Neutrophil (primary cell): ENCODE measurements at regions not wholly inside any gene's neighbourhood (a gene's known extent, or its start where the extent isn't known, plus 50 kb on each side); places are given as distances from the start of the nearest gene placed in this dataset.

Experiments used
- H3K27ac ChIP-seq: fragments of 200-600 bp; sonication (generic); 2 replicates; pipeline ENCODE4 v1.5.1; 2016; ENCODE audit warnings: mild to moderate bottlenecking, moderate library complexity
- H3K27me3 ChIP-seq: fragments of 200-600 bp; sonication (generic); 2 replicates; pipeline ENCODE4 v1.6.0; 2016; ENCODE audit warnings: mild to moderate bottlenecking
- H3K36me3 ChIP-seq: fragments of 200-600 bp; sonication (generic); 2 replicates; pipeline ENCODE4 v1.5.1; 2017
- H3K4me1 ChIP-seq, 2 experiments: fragments of 200-600 bp in 1 of 2; sonication (generic) in 1 of 2; 1 replicate in 1 of 2; 2 replicates in 1 of 2; pipeline versions ENCODE4 v1.5.1 to v1.6.1; 2013 to 2016; ENCODE audit warnings: low read depth in 1 of 2, low read length in 1 of 2, mild to moderate bottlenecking in 1 of 2, moderate library complexity in 1 of 2; ENCODE audit not compliant: control insufficient read depth in 1 of 2, insufficient read depth in 1 of 2
- H3K4me3 ChIP-seq, 2 experiments: fragments of 200-600 bp in 1 of 2; sonication (generic) in 1 of 2; 1 replicate in 1 of 2; 2 replicates in 1 of 2; pipeline ENCODE4 v1.5.1; 2013 to 2016; ENCODE audit warnings: low read depth in 1 of 2, low read length in 1 of 2, mild to moderate bottlenecking in 1 of 2, moderate library complexity in 1 of 2
- H3K9me3 ChIP-seq: fragments of 200-600 bp; sonication (generic); 2 replicates; pipeline ENCODE4 v1.5.1; 2016
- CTCF ChIP-seq: fragments of 200-600 bp; sonication (generic); IDR thresholded peaks from 2 replicates; pipeline ENCODE4 v1.5.1; 2016; ENCODE audit warnings: antibody characterized with exemption

GRCh38 chr1:36643371-36644270 lies 160.9 kb upstream of the CSF3R start:
- Histone ChIP-seq H3K27ac (no peak overlapping the region), H3K4me3 (no peak overlapping the region), H3K4me1 (no peaks in the 10 kb centered on the region), H3K9me3 (no peaks in the 10 kb centered on the region), H3K27me3 (peaks cover 9% of the 10 kb centered on the region), H3K36me3 (no peaks in the 10 kb centered on the region)
- no peak for TF ChIP-seq CTCF

- no peaks in the 10 kb centered on the region for H3K9me3 ChIP-seq
- no peaks in the 10 kb centered on the region for H3K36me3 ChIP-seq
- no peak for TF ChIP-seq CTCF
- H3K4me3 ChIP-seq = no peak overlapping the region
- H3K4me1 ChIP-seq = no peaks in the 10 kb centered on the region
- H3K27me3 ChIP-seq = peaks cover 9% of the 10 kb centered on the region
- H3K27ac ChIP-seq = no peak overlapping the region
These were observed 160.1 kb upstream of the CSF3R start for GRCh38 chr1:36642802-36643201.

GRCh38 chr1:36641776-36642175 lies 159.1 kb upstream of the CSF3R start:
- H3K4me3 ChIP-seq = no peak overlapping the region
- no peaks in the 10 kb centered on the region for H3K4me1 ChIP-seq
- TF ChIP-seq CTCF = no peak
- H3K9me3 ChIP-seq = no peaks in the 10 kb centered on the region
- no peaks in the 10 kb centered on the region for H3K27me3 ChIP-seq
- no peak overlapping the region for H3K27ac ChIP-seq
- no peaks in the 10 kb centered on the region for H3K36me3 ChIP-seq

- Histone ChIP-seq H3K27me3 (peaks cover 8% of the 10 kb centered on the region), H3K27ac (no peak overlapping the region), H3K9me3 (no peaks in the 10 kb centered on the region)
These were observed 156.7 kb upstream of the CSF3R start for GRCh38 chr1:36639461-36639860.

GRCh38 chr1:36638268-36638667 lies 155.6 kb upstream of the CSF3R start:
- H3K4me1 ChIP-seq = no peaks in the 10 kb centered on the region
- no peaks in the 10 kb centered on the region for H3K9me3 ChIP-seq
- H3K36me3 ChIP-seq = no peaks in the 10 kb centered on the region
- TF ChIP-seq CTCF = no peak
- H3K27me3 ChIP-seq = peaks cover 8% of the 10 kb centered on the region
- H3K4me3 ChIP-seq = no peak overlapping the region
- no peak overlapping the region for H3K27ac ChIP-seq

More at GRCh38 chr1:36639461-36639860, 156.7 kb upstream of the CSF3R start:
- TF ChIP-seq CTCF = no peak
- H3K36me3 ChIP-seq = no peaks in the 10 kb centered on the region
- no peak overlapping the region for H3K4me3 ChIP-seq
- H3K4me1 ChIP-seq = no peaks in the 10 kb centered on the region
